ENCODE measurements at regions not wholly inside any gene's neighbourhood (a gene's known extent, or its start where the extent isn't known, plus 50 kb on each side); places are given as distances from the start of the nearest gene placed in this dataset.

DNA sequence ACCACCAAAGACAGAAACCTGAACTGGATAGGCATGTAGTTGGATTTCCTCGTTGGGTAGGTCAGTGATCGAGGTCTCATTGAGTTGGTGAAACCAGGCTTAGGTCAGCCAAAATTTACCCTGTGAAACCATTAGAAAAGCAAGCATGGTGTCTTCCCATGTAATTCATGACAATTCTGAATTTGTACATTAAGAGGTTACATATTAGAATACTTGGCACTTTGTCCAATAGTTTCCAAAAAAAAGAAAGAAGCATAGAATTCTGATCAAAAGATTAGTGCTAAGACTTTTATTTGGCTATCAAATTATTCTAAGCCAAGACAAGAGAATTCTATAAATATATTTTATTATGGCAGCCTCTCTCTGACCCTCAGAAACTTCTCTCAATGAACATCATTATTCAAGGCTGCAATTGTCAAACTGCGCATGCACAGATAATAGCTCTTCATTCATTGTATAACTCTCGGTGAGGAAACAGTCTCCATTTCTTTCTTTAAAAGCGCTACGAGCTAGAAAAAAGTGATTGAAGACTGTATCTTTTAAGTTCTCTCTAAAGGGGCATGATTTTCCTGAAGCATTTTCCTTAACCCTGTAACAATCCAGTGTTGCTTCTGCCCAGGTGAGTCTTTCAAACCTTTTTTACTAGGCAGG, 79.1 kb upstream of the MYCN start:
- no peak overlapping the region for H4K8ac ChIP-seq (ENCODE audit: extremely low read depth, insufficient read depth, low read length)
- no peak overlapping the region for H3K4me2 ChIP-seq (ENCODE audit: insufficient read depth in 1 of 2, low read depth in 2 of 2, low read length in 2 of 2)
- H2BK12ac ChIP-seq (ENCODE audit: low read depth, low read length) = no peak overlapping the region
- H4K20me1 ChIP-seq (replicated peaks in 1 of 2; ENCODE audit: control insufficient read depth in 1 of 2, insufficient read depth in 2 of 2, low read length in 2 of 2) = no peaks in the 10 kb centered on the region
- H3K9ac ChIP-seq (replicated peaks in 1 of 4; ENCODE audit: extremely low read depth in 1 of 4, low read depth in 3 of 4, low read length in 3 of 4) = no peak overlapping the region
- FAIRE-seq (no peak), DNase-seq (ENCODE audit: low read depth in 1 of 2, low spot score in 2 of 2) (no peak)
- H3K27me3 ChIP-seq (replicated peaks in 1 of 4; ENCODE audit: control insufficient read depth in 3 of 4, extremely low read depth in 1 of 4, insufficient read depth in 3 of 4, low read length in 3 of 4) = no peaks in the 10 kb centered on the region
- H3K79me2 ChIP-seq (ENCODE audit: control insufficient read depth in 1 of 2, insufficient read depth in 2 of 2, low read length in 2 of 2) = no peaks in the 10 kb centered on the region
- no peak overlapping the region for H2BK120ac ChIP-seq (replicated peaks; ENCODE audit: low read depth, low read length)
- peaks cover 0 to 6% (median 0%) of the 10 kb centered on the region in 4 experiments; a peak in 1 of 7 replicates for H3K4me1 ChIP-seq (replicated peaks in 1 of 4; ENCODE audit: control insufficient read depth in 3 of 4, insufficient read depth in 4 of 4, low read length in 3 of 4)
- no peak overlapping the region for H3K56ac ChIP-seq (replicated peaks; ENCODE audit: insufficient read length, low read depth, low read length)
- H4K5ac ChIP-seq (ENCODE audit: insufficient read length, low read depth, low read length) = no peak overlapping the region
- no peaks in the 10 kb centered on the region for H3K36me3 ChIP-seq (ENCODE audit: control insufficient read depth in 2 of 4, insufficient read depth in 4 of 4, low read length in 3 of 4)
- H2BK15ac ChIP-seq (ENCODE audit: low read length) = no peak overlapping the region
- H3K23ac ChIP-seq (ENCODE audit: insufficient read length) = no peak overlapping the region
- no peaks in the 10 kb centered on the region for H3K9me3 ChIP-seq (ENCODE audit: insufficient read depth in 2 of 2, low read depth in 1 of 2, low read length in 1 of 2)
- no peak overlapping the region for H2AFZ ChIP-seq (ENCODE audit: low read length)
- no peak overlapping the region for H4K91ac ChIP-seq (replicated peaks; ENCODE audit: insufficient read length, low read length)
- H2AK5ac ChIP-seq (ENCODE audit: low read depth, low read length) = no peak overlapping the region
- no peak overlapping the region for H2BK5ac ChIP-seq (ENCODE audit: low read depth, low read length)
- no peak overlapping the region for H2BK20ac ChIP-seq (ENCODE audit: low read length)
- H3K79me1 ChIP-seq (ENCODE audit: low read depth, low read length) = no peaks in the 10 kb centered on the region
- H3K27ac ChIP-seq (ENCODE audit: low read depth, low read length) = no peak overlapping the region
- ChIA-PET POLR2A (ENCODE audit: partially characterized antibody) (no interaction called here), CTCF (ENCODE audit: partially characterized antibody) (interaction anchor here (0.6 to 2.3 kb wide), 18 partner anchors 9 to 647 kb away, joined by 3 to 15 read pairs (median 4); partner anchors contain the start of gene MYCN)
- no peak overlapping the region for H3K14ac ChIP-seq (ENCODE audit: insufficient read length)
- 86% methylated on average over 6 of the region's 6 CpGs; no CpG with 5 or more reads in 1 of the 2 experiments for WGBS, 2 experiments (ENCODE audit: extremely low coverage in 1 of 2, insufficient coverage in 1 of 2, insufficient read length in 1 of 2, insufficient replicate concordance in 2 of 2, low coverage in 1 of 2, low lambda C conversion rate in 2 of 2, missing lambda C conversion rate in 1 of 2)
- no peak overlapping the region for H3K18ac ChIP-seq (ENCODE audit: extremely low read depth, low read length)
- no peak overlapping the region for H3K4me3 ChIP-seq (ENCODE audit: extremely low read depth in 1 of 4, insufficient read depth in 2 of 4, low read depth in 3 of 4, low read length in 4 of 4)
- H3K23me2 ChIP-seq (ENCODE audit: low read depth, low read length) = no peaks in the 10 kb centered on the region
- H3K4ac ChIP-seq (replicated peaks; ENCODE audit: insufficient read length, low read depth, low read length) = no peak overlapping the region
- TF ChIP-seq EGR1 (IDR thresholded peaks at IDR 0.05; ENCODE audit: borderline replicate concordance, low read depth, low read length) = no peak
